K562 (cell line): ENCODE measurements at regions not wholly inside any gene's neighbourhood (a gene's known extent, or its start where the extent isn't known, plus 50 kb on each side); places are given as distances from the start of the nearest gene placed in this dataset.

Experiments used
- CTCF ChIP-seq, 3 experiments: IDR thresholded peaks in 2 of 3; conservative IDR thresholded peaks in 1 of 3; 2 replicates each; pipeline ENCODE4 v1.5.1; 2011 to 2012; ENCODE audit warnings: low read length in 3 of 3, mild to moderate bottlenecking in 3 of 3, control low read depth in 2 of 3, improper control_type of control experiment in 1 of 3, inconsistent platforms in 1 of 3, low read depth in 1 of 3, mixed read lengths in 1 of 3, moderate library complexity in 1 of 3; ENCODE audit not compliant: insufficient read depth in 2 of 3
- FOXK2 ChIP-seq, 2 experiments: fragments of 450-650 bp; IDR thresholded peaks in 1 of 2; conservative IDR thresholded peaks in 1 of 2; 2 replicates each; pipeline ENCODE4 v1.6.1; 2016; ENCODE audit warnings: low read depth in 2 of 2, mild to moderate bottlenecking in 1 of 2
- GATAD2B ChIP-seq: fragments of 450-650 bp; IDR thresholded peaks from 2 replicates; pipeline ENCODE4 v1.6.1; 2017; ENCODE audit warnings: mild to moderate bottlenecking, borderline replicate concordance
- HSF4 ChIP-seq: fragments of 250-450 bp; sonication (Bioruptor Pico); IDR thresholded peaks from 2 replicates; pipeline ENCODE4 v2.1.2; 2022; ENCODE audit warnings: mild to moderate bottlenecking, moderate library complexity, borderline replicate concordance
- MED1 ChIP-seq: sonication (generic); formaldehyde crosslinking; IDR thresholded peaks from 2 replicates; pipeline ENCODE4 v1.8.1; 2023; ENCODE audit warnings: missing genetic modification reagents, borderline replicate concordance
- MYC ChIP-seq, 2 experiments: fragments of 250-450 bp in 1 of 2; sonication (Bioruptor Pico) in 1 of 2; IDR thresholded peaks; 2 replicates each; pipeline versions ENCODE4 v1.5.1 to v1.6.1; 2012 to 2021; ENCODE audit warnings: low read depth in 2 of 2, borderline replicate concordance in 1 of 2, improper control_type of control experiment in 1 of 2, low read length in 1 of 2, mild to moderate bottlenecking in 1 of 2, moderate library complexity in 1 of 2
- SMAD3 ChIP-seq: fragments of 450-650 bp; formaldehyde crosslinking; conservative IDR thresholded peaks from 2 replicates; pipeline ENCODE4 v1.4.0; 2020; ENCODE audit warnings: mild to moderate bottlenecking
- ZFPM2 ChIP-seq: fragments of 250-450 bp; sonication (Bioruptor Pico); IDR thresholded peaks from 2 replicates; pipeline ENCODE4 v1.5.1; 2022; ENCODE audit warnings: mild to moderate bottlenecking
- ZHX1 ChIP-seq: fragments of 150-350 bp; conservative IDR thresholded peaks from 2 replicates; pipeline ENCODE4 v1.6.1; 2014; ENCODE audit warnings: low read length
- ZNF384 ChIP-seq: IDR thresholded peaks from 2 replicates; pipeline ENCODE4 v1.6.1; 2012; ENCODE audit warnings: low read depth, low read length, improper control_type of control experiment
- ZNF589 ChIP-seq: fragments of 200-800 bp; sonication (Bioruptor generic); IDR thresholded peaks from 2 replicates; pipeline ENCODE4 v1.6.1; 2016; ENCODE audit warnings: low read depth, missing genetic modification characterization, missing compliant biosample characterization

DNA sequence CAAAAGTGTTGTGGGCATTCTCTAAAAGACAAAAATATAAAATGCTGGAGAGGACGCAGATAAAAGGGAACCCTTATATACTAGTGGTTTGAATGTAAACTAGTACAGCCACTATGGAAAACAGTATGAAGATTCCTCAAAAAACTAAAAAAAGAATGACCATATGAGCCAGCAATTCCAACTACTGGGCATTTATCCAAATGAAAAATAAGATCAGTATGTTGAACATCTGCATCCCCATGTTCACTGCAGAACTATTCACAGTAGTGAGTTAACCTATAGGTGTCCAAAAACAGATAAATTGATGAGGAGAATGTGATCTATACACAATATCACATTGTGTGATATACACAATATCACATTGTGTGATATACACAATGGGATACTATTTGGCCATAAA is 1615.3 kb downstream of the PCDH18 start:
- no peak for TF ChIP-seq SMAD3 (CRISPR knock-in tag)
- TF ChIP-seq FOXK2 (conservative IDR thresholded peaks at IDR 0.05 in 1 of 2, IDR thresholded peaks at IDR 0.05 in 1 of 2; ENCODE audit: low read depth in 2 of 2): no peak
- TF ChIP-seq MYC (IDR thresholded peaks at IDR 0.05; ENCODE audit: low read depth, low read length): no peak
- TF ChIP-seq MYC (CRISPR knock-in tag; IDR thresholded peaks at IDR 0.05; ENCODE audit: borderline replicate concordance, low read depth): no peak
- TF ChIP-seq GATAD2B: no peak
- TF ChIP-seq ZHX1: no peak
- no peak for TF ChIP-seq ZNF384
- no peak for TF ChIP-seq HSF4 (CRISPR knock-in tag)
- no peak for TF ChIP-seq ZFPM2
- no peak for TF ChIP-seq MED1 (CRISPR knock-in tag)
- no peak for TF ChIP-seq CTCF (IDR thresholded peaks at IDR 0.05 in 2 of 3, conservative IDR thresholded peaks at IDR 0.05 in 1 of 3; ENCODE audit: insufficient read depth in 2 of 3, low read depth in 1 of 3, low read length in 3 of 3)
- no peak for TF ChIP-seq ZNF589 (CRISPR knock-in tag)
